ENCODE measurements at regions not wholly inside any gene's neighbourhood (a gene's known extent, or its start where the extent isn't known, plus 50 kb on each side); places are given as distances from the start of the nearest gene placed in this dataset.

DNA sequence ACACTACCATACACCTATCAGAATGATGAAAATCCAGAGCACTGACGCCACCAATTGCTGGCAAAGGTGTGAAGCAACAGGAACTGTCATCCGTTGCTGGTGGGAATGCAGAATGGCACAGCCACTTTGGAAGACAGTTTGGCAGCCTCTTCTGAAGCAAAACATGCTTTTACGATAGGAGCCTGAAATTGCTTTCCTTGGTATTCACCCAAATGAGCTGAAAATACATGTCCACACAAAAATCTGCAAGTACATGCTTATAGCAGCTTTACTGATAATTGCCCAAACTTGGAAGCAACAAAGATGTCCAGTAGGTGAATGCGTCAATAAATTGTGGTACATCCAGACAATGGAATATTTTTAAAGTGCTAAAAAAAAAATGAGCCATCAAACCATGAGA is 322.8 kb upstream of the FAT1 start:
- Histone ChIP-seq H3K4me3 (ENCODE audit: insufficient read depth, low read length) (no peak overlapping the region), H3K27ac (ENCODE audit: low read depth, low read length) (no peak overlapping the region), H3K4me1 (ENCODE audit: insufficient read depth, low read length) (no peaks in the 10 kb centered on the region), H3K27me3 (ENCODE audit: insufficient read depth, low read length) (no peaks in the 10 kb centered on the region), H3K9me3 (ENCODE audit: low read depth, low read length) (no peaks in the 10 kb centered on the region), H4K20me1 (ENCODE audit: insufficient read depth, low read length) (no peaks in the 10 kb centered on the region), H3K4me2 (ENCODE audit: insufficient read depth, low read length) (no peak overlapping the region), H3K79me2 (ENCODE audit: insufficient read depth, low read length) (no peaks in the 10 kb centered on the region), H3K36me3 (ENCODE audit: insufficient read depth, low read length) (no peaks in the 10 kb centered on the region), H2AFZ (ENCODE audit: low read length) (no peak overlapping the region)
- TF ChIP-seq, protein P1, sequence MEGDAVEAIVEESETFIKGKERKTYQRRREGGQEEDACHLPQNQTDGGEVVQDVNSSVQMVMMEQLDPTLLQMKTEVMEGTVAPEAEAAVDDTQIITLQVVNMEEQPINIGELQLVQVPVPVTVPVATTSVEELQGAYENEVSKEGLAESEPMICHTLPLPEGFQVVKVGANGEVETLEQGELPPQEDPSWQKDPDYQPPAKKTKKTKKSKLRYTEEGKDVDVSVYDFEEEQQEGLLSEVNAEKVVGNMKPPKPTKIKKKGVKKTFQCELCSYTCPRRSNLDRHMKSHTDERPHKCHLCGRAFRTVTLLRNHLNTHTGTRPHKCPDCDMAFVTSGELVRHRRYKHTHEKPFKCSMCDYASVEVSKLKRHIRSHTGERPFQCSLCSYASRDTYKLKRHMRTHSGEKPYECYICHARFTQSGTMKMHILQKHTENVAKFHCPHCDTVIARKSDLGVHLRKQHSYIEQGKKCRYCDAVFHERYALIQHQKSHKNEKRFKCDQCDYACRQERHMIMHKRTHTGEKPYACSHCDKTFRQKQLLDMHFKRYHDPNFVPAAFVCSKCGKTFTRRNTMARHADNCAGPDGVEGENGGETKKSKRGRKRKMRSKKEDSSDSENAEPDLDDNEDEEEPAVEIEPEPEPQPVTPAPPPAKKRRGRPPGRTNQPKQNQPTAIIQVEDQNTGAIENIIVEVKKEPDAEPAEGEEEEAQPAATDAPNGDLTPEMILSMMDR (IDR thresholded peaks at IDR 0.05; ENCODE audit: extremely low read depth, low read depth, low read length) = no peak
- peak; percentile 44 for DNase-seq (ENCODE audit: insufficient read length, low spot score, missing footprints)

DNA sequence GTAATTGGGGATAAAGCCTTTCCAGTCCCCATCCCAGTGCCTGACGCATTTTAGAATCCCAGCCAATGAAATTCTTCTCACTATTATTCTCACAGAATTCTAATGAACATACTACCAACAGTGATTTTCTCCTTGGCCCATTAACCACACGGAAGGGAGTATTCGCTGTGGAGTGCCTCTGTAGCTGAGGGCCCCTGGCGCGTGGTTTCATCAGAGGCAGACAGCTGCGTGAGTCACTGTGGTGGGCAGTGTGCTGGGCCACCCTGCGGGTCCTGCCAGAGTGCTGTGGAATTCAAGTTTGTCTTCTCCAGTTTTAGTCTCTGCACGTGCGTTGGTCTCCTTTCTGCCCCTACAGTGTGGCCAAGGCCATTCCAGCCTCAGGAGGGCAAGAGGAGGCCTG is 335.4 kb upstream of the FAT1 start:
- no peak overlapping the region for H3K27ac ChIP-seq (ENCODE audit: low read depth, low read length)
- no peaks in the 10 kb centered on the region for H3K79me2 ChIP-seq (ENCODE audit: insufficient read depth, low read length)
- no peak for DNase-seq (ENCODE audit: insufficient read length, low spot score, missing footprints)
- no peak overlapping the region for H3K4me3 ChIP-seq (ENCODE audit: insufficient read depth, low read length)
- H3K27me3 ChIP-seq (ENCODE audit: insufficient read depth, low read length) = no peaks in the 10 kb centered on the region
- TF ChIP-seq, protein P1 (IDR thresholded peaks at IDR 0.05; ENCODE audit: extremely low read depth, low read depth, low read length) = no peak
- no peaks in the 10 kb centered on the region for H3K4me1 ChIP-seq (ENCODE audit: insufficient read depth, low read length)
- no peaks in the 10 kb centered on the region for H3K9me3 ChIP-seq (ENCODE audit: low read depth, low read length)
- H4K20me1 ChIP-seq (ENCODE audit: insufficient read depth, low read length) = no peaks in the 10 kb centered on the region
- no peak overlapping the region for H2AFZ ChIP-seq (ENCODE audit: low read length)
- no peak overlapping the region for H3K4me2 ChIP-seq (ENCODE audit: insufficient read depth, low read length)
- H3K36me3 ChIP-seq (ENCODE audit: insufficient read depth, low read length) = no peaks in the 10 kb centered on the region

DNA sequence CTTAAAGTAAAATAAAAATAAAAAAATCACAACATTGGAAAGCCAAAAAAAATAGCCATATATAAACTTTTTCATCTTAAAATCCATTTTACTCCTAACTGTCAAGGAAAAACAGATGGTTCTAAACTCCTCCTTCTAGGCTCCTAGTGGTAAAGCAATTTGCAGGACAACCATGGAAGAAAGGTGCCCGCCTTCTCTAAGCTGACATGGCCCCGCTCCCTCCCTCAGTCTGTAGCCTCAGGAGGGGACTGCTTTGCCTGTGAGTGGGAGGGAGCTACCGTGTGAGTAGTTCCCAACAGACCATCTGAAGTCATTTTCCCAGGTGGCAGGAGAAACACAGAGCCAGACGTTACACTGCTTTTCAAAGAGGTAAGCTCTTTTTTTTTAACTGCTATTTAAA is 336.2 kb upstream of the FAT1 start:
- Histone ChIP-seq H4K20me1 (ENCODE audit: insufficient read depth, low read length) (no peaks in the 10 kb centered on the region), H3K27ac (ENCODE audit: low read depth, low read length) (no peak overlapping the region), H3K36me3 (ENCODE audit: insufficient read depth, low read length) (no peaks in the 10 kb centered on the region), H3K4me1 (ENCODE audit: insufficient read depth, low read length) (no peaks in the 10 kb centered on the region), H3K27me3 (ENCODE audit: insufficient read depth, low read length) (no peaks in the 10 kb centered on the region), H2AFZ (ENCODE audit: low read length) (no peak overlapping the region), H3K9me3 (ENCODE audit: low read depth, low read length) (no peaks in the 10 kb centered on the region), H3K4me2 (ENCODE audit: insufficient read depth, low read length) (no peak overlapping the region), H3K79me2 (ENCODE audit: insufficient read depth, low read length) (no peaks in the 10 kb centered on the region), H3K4me3 (ENCODE audit: insufficient read depth, low read length) (no peak overlapping the region)
- TF ChIP-seq, protein P1 (IDR thresholded peaks at IDR 0.05; ENCODE audit: extremely low read depth, low read depth, low read length) = no peak
- DNase-seq (ENCODE audit: insufficient read length, low spot score, missing footprints) = peak; percentile 50

DNA sequence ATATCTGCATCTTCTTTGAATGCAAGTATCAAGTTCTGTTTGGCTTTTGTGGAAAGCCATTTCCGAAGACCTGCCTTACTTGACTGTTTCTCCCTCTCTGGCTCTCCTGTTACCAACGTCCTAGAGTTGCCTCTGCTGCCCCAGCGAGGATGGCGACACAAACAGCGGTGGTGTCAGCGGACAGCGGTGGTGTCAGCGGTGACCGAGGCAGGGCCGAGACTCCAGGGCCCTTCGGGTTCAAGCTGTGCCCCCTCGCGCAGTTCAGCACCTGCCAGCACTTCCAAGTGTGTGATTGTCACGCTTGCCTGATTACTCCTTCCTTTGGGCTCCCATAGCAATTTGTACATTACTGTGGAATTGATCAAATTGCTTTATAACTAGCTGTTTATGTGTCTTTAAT is 336.9 kb upstream of the FAT1 start:
- no peak for DNase-seq (ENCODE audit: insufficient read length, low spot score, missing footprints)
- no peak overlapping the region for H3K4me3 ChIP-seq (ENCODE audit: insufficient read depth, low read length)
- no peaks in the 10 kb centered on the region for H3K36me3 ChIP-seq (ENCODE audit: insufficient read depth, low read length)
- TF ChIP-seq, protein P1 (IDR thresholded peaks at IDR 0.05; ENCODE audit: extremely low read depth, low read depth, low read length) = no peak
- no peaks in the 10 kb centered on the region for H3K4me1 ChIP-seq (ENCODE audit: insufficient read depth, low read length)
- no peak overlapping the region for H3K4me2 ChIP-seq (ENCODE audit: insufficient read depth, low read length)
- no peaks in the 10 kb centered on the region for H4K20me1 ChIP-seq (ENCODE audit: insufficient read depth, low read length)
- no peak overlapping the region for H2AFZ ChIP-seq (ENCODE audit: low read length)
- no peaks in the 10 kb centered on the region for H3K79me2 ChIP-seq (ENCODE audit: insufficient read depth, low read length)
- no peak overlapping the region for H3K27ac ChIP-seq (ENCODE audit: low read depth, low read length)
- H3K9me3 ChIP-seq (ENCODE audit: low read depth, low read length) = no peaks in the 10 kb centered on the region
- no peaks in the 10 kb centered on the region for H3K27me3 ChIP-seq (ENCODE audit: insufficient read depth, low read length)
